ENCODE measurements at regions not wholly inside any gene's neighbourhood (a gene's known extent, or its start where the extent isn't known, plus 50 kb on each side); places are given as distances from the start of the nearest gene placed in this dataset.

DNA sequence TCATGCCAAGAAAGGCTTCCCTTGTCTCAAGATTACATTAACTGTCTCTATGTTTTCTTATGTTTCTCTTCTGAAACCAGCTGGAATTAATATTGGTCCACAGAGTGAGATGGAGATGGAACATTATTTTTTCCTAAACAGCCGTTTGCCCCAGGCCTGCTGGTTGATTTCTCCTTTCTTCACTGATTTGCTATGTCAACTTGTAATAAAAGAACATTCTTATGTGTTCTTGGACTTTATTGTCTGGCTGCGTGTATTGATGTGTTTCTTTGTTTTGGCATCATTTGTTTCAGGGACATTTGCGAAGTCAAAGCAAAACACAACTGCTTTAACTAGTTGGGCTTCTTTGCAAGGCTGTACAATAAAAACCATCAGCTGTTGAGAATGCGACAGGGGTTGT, 168.5 kb downstream of the FAM43A start:
- TF ChIP-seq CREB1 (IDR thresholded peaks at IDR 0.05; ENCODE audit: low read depth): no peak
- TF ChIP-seq NFIC (IDR thresholded peaks at IDR 0.05): no peak
- no peak for TF ChIP-seq TEAD4 (IDR thresholded peaks at IDR 0.05)
- TF ChIP-seq TCF12 (IDR thresholded peaks at IDR 0.05; ENCODE audit: low read depth): no peak
- TF ChIP-seq EP300 (IDR thresholded peaks at IDR 0.05; ENCODE audit: borderline replicate concordance): no peak
- TF ChIP-seq YY1 (IDR thresholded peaks at IDR 0.05; ENCODE audit: low read depth): no peak
- TF ChIP-seq, protein P1, sequence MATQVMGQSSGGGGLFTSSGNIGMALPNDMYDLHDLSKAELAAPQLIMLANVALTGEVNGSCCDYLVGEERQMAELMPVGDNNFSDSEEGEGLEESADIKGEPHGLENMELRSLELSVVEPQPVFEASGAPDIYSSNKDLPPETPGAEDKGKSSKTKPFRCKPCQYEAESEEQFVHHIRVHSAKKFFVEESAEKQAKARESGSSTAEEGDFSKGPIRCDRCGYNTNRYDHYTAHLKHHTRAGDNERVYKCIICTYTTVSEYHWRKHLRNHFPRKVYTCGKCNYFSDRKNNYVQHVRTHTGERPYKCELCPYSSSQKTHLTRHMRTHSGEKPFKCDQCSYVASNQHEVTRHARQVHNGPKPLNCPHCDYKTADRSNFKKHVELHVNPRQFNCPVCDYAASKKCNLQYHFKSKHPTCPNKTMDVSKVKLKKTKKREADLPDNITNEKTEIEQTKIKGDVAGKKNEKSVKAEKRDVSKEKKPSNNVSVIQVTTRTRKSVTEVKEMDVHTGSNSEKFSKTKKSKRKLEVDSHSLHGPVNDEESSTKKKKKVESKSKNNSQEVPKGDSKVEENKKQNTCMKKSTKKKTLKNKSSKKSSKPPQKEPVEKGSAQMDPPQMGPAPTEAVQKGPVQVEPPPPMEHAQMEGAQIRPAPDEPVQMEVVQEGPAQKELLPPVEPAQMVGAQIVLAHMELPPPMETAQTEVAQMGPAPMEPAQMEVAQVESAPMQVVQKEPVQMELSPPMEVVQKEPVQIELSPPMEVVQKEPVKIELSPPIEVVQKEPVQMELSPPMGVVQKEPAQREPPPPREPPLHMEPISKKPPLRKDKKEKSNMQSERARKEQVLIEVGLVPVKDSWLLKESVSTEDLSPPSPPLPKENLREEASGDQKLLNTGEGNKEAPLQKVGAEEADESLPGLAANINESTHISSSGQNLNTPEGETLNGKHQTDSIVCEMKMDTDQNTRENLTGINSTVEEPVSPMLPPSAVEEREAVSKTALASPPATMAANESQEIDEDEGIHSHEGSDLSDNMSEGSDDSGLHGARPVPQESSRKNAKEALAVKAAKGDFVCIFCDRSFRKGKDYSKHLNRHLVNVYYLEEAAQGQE (IDR thresholded peaks at IDR 0.05; ENCODE audit: low read depth): no peak
- TF ChIP-seq EGR1 (IDR thresholded peaks at IDR 0.05): no peak
- TF ChIP-seq, protein P2, sequence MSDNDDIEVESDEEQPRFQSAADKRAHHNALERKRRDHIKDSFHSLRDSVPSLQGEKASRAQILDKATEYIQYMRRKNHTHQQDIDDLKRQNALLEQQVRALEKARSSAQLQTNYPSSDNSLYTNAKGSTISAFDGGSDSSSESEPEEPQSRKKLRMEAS (IDR thresholded peaks at IDR 0.05): no peak
- no peak for TF ChIP-seq CEBPB (IDR thresholded peaks at IDR 0.05)
- no peak for TF ChIP-seq FOXM1 (IDR thresholded peaks at IDR 0.05; ENCODE audit: borderline replicate concordance, low read depth)
- TF ChIP-seq RAD21 (IDR thresholded peaks at IDR 0.05; ENCODE audit: low read depth): no peak
- TF ChIP-seq TAF1 (IDR thresholded peaks at IDR 0.05; ENCODE audit: low read depth): no peak
